Activated CD4-positive, alpha-beta memory T cell treated with anti-CD3 and anti-CD28 coated beads, Interleukin-2, amount 10 ng/mL, durations not matched to agents 7 days and 5 days (primary cell): ENCODE measurements at regions not wholly inside any gene's neighbourhood (a gene's known extent, or its start where the extent isn't known, plus 50 kb on each side); places are given as distances from the start of the nearest gene placed in this dataset.

Experiments used
- CTCF ChIA-PET: fragments of 350-600 bp; sonication (Branson Sonifier 250); formaldehyde crosslinking; loops from one replicate; lab custom pipeline; 2021; ENCODE audit warnings: antibody characterized with exemption, inconsistent platforms; lab: Charles Lee
- POLR2A ChIA-PET: fragments of 350-600 bp; sonication (Branson Sonifier 250); formaldehyde crosslinking; loops from one replicate; lab custom pipeline; 2021; ENCODE audit warnings: antibody characterized with exemption; lab: Charles Lee
- DNase-seq: peaks from one replicate; pipeline ENCODE4 v3.0.0-alpha.2; 2020
- H3K27ac Mint-ChIP-seq: one replicate; pipeline ENCODE4 v1.8.0; 2021; ENCODE audit warnings: mild to moderate bottlenecking, mixed read lengths
- H3K27me3 Mint-ChIP-seq: one replicate; pipeline ENCODE4 v1.8.0; 2021; ENCODE audit warnings: mixed read lengths
- H3K36me3 Mint-ChIP-seq: one replicate; pipeline ENCODE4 v1.8.0; 2021; ENCODE audit warnings: low read depth, mixed read lengths
- H3K4me1 Mint-ChIP-seq: one replicate; pipeline ENCODE4 v1.8.0; 2021; ENCODE audit warnings: mixed read lengths
- H3K4me3 Mint-ChIP-seq: one replicate; pipeline ENCODE4 v1.8.0; 2021; ENCODE audit warnings: mild to moderate bottlenecking, mixed read lengths
- H3K9me3 Mint-ChIP-seq: one replicate; pipeline ENCODE4 v1.8.0; 2021; ENCODE audit warnings: mixed read lengths

DNA sequence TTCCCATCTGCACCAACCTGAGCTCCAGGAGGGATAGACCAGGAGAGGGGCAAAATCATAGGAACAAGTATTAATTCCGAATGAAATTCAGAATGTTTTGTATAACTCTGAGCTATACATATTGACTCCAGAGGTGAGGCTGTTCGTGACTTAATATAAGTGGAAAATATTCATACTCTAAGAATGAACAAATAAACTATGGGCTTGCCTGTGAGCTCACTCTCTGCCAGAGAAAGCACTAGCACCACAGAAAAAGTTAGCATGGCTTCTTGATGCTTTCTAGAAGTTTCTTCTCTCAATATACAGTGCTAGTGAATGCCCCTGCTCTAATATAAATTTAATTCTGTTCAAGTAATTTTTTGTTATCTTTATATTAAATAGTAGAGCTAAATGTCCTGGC lies 1536.4 kb upstream of the FLRT2 start:
- CTCF ChIA-PET, result no interaction called here
- no peaks in the 10 kb centered on the region for H3K36me3 Mint-ChIP-seq
- POLR2A ChIA-PET, result no interaction called here
- H3K4me1 Mint-ChIP-seq, result no peaks in the 10 kb centered on the region
- no peak overlapping the region for H3K4me3 Mint-ChIP-seq
- no peaks in the 10 kb centered on the region for H3K27me3 Mint-ChIP-seq
- peaks cover 10% of the 10 kb centered on the region for H3K9me3 Mint-ChIP-seq
- H3K27ac Mint-ChIP-seq, result no peak overlapping the region
- DNase-seq, result no peak

GRCh38 chr14:83994020-83994419 lies 1535.9 kb upstream of the FLRT2 start:
- no peaks in the 10 kb centered on the region for H3K36me3 Mint-ChIP-seq
- no peaks in the 10 kb centered on the region for H3K4me1 Mint-ChIP-seq
- H3K27me3 Mint-ChIP-seq, result no peaks in the 10 kb centered on the region
- peaks cover 10% of the 10 kb centered on the region for H3K9me3 Mint-ChIP-seq
- no peak for DNase-seq
- POLR2A ChIA-PET, result no interaction called here
- H3K27ac Mint-ChIP-seq, result no peak overlapping the region
- H3K4me3 Mint-ChIP-seq, result no peak overlapping the region
- CTCF ChIA-PET, result no interaction called here

- Mint-ChIP-seq H3K27me3 (no peaks in the 10 kb centered on the region), H3K36me3 (no peaks in the 10 kb centered on the region), H3K4me1 (no peaks in the 10 kb centered on the region), H3K27ac (no peak overlapping the region), H3K4me3 (no peak overlapping the region), H3K9me3 (peaks cover 17% of the 10 kb centered on the region)
- POLR2A ChIA-PET, result no interaction called here
- no peak for DNase-seq
- CTCF ChIA-PET, result no interaction called here
Observed at GRCh38 chr14:84001023-84001422, 1528.9 kb upstream of the FLRT2 start.

DNA sequence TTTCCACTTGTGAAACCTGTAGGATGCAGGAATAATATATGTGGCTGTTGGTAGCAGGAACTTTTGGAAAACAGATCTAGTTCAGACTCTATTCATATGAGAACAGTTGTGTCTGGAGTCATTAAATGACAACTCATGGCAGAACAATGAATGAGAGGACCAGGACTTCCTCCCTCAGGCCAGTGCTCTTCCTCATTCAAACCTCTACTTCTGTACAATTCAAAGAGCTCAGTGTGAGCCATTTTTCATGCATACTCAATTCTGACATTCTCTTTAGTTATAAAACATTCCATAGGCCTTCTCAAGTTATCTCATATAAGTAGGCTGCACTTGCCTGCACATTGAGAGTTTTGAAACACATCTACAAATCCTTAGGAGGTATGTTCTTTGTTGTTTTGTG lies 1526.6 kb upstream of the FLRT2 start:
- Mint-ChIP-seq H3K36me3 (no peaks in the 10 kb centered on the region), H3K4me3 (no peak overlapping the region), H3K27me3 (no peaks in the 10 kb centered on the region), H3K27ac (no peak overlapping the region), H3K9me3 (peaks cover 19% of the 10 kb centered on the region), H3K4me1 (no peaks in the 10 kb centered on the region)
- POLR2A ChIA-PET, result no interaction called here
- CTCF ChIA-PET, result no interaction called here
- DNase-seq, result no peak

DNA sequence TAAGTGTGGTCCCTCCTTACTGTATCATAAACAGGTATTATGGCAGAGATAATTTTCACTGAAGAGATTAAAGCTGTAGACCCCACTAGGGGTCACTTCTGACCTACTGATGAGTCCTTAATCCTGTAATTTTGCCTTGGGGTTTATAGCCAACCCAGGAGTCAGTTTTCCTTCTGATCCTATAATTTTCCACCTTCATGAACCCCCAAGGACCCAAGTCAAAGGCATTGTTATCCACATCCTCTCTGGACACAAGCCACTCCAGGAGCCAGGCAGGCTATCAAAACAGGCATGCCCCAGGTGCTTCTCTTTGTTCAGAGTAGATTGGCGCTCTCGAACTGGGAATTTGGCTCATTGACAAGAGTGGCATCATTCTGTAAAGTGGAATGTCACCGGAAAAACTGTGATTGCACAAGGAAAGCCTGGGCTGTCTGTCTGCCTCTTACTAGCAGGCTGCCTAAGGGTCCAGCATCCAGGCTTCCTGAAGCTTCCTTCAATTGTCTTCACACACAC lies 1523.2 kb upstream of the FLRT2 start:
- Mint-ChIP-seq H3K4me1 (no peaks in the 10 kb centered on the region), H3K4me3 (no peak overlapping the region), H3K9me3 (peaks cover 7% of the 10 kb centered on the region), H3K36me3 (no peaks in the 10 kb centered on the region), H3K27me3 (no peaks in the 10 kb centered on the region), H3K27ac (no peak overlapping the region)
- DNase-seq, result no peak
- ChIA-PET CTCF (no interaction called here), POLR2A (no interaction called here)

DNA sequence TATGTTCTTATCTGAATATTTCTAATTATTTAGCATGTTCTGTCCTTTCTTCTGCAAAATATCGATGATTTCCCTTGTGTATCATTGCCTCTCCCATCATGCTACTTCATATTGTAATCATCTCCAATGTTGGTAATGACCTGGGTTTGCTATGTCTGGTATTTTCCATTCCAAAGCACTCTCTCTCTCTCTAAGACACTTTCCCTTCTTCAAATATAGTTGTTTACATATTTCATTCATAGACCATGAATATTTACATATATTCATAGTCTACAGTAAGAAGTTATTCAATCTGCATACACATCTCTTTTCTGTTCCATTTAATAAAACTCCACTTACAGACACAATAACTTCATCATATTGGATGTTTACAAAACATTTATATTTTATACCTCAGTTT lies 1516.5 kb upstream of the FLRT2 start:
- no peak for DNase-seq
- no peaks in the 10 kb centered on the region for H3K4me1 Mint-ChIP-seq
- no peaks in the 10 kb centered on the region for H3K36me3 Mint-ChIP-seq
- H3K27ac Mint-ChIP-seq, result no peak overlapping the region
- H3K4me3 Mint-ChIP-seq, result no peak overlapping the region
- no peaks in the 10 kb centered on the region for H3K27me3 Mint-ChIP-seq
- POLR2A ChIA-PET, result no interaction called here
- peaks cover 9% of the 10 kb centered on the region for H3K9me3 Mint-ChIP-seq
- CTCF ChIA-PET, result no interaction called here

DNA sequence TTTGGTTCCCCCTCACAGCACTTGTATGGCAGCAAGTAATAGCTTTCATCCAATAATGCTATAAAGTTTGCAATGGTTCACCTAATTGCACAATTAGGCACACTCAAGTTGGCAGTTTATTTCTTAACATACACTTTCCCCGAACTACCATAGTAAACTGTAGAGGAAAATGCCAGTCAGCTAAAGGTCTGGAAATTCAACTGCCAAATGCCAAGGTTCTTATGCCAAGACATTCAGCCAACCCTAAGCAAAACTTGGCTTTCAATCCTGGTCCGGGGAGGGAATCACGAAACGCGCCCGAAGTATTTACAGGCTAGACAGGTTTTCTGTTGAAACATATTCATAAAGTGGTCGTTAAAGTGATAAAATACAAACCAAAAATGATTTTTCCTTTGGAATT lies 1512.4 kb upstream of the FLRT2 start:
- Mint-ChIP-seq H3K9me3 (peaks cover 17% of the 10 kb centered on the region), H3K36me3 (no peaks in the 10 kb centered on the region), H3K27me3 (no peaks in the 10 kb centered on the region), H3K27ac (no peak overlapping the region), H3K4me3 (no peak overlapping the region), H3K4me1 (no peaks in the 10 kb centered on the region)
- ChIA-PET POLR2A (no interaction called here), CTCF (no interaction called here)
- no peak for DNase-seq

- Mint-ChIP-seq H3K27me3 (no peaks in the 10 kb centered on the region), H3K4me1 (no peaks in the 10 kb centered on the region), H3K9me3 (peaks cover 25% of the 10 kb centered on the region), H3K27ac (no peak overlapping the region), H3K4me3 (no peak overlapping the region), H3K36me3 (no peaks in the 10 kb centered on the region)
- ChIA-PET POLR2A (no interaction called here), CTCF (no interaction called here)
- no peak for DNase-seq
Observed at GRCh38 chr14:84021433-84021832, 1508.5 kb upstream of the FLRT2 start.

GRCh38 chr14:84024231-84024820 lies 1505.6 kb upstream of the FLRT2 start:
- no peaks in the 10 kb centered on the region for H3K27me3 Mint-ChIP-seq
- ChIA-PET POLR2A (no interaction called here), CTCF (no interaction called here)
- peaks cover 25% of the 10 kb centered on the region for H3K9me3 Mint-ChIP-seq
- no peak overlapping the region for H3K27ac Mint-ChIP-seq
- no peaks in the 10 kb centered on the region for H3K4me1 Mint-ChIP-seq
- no peak overlapping the region for H3K4me3 Mint-ChIP-seq
- no peaks in the 10 kb centered on the region for H3K36me3 Mint-ChIP-seq
- no peak for DNase-seq

DNA sequence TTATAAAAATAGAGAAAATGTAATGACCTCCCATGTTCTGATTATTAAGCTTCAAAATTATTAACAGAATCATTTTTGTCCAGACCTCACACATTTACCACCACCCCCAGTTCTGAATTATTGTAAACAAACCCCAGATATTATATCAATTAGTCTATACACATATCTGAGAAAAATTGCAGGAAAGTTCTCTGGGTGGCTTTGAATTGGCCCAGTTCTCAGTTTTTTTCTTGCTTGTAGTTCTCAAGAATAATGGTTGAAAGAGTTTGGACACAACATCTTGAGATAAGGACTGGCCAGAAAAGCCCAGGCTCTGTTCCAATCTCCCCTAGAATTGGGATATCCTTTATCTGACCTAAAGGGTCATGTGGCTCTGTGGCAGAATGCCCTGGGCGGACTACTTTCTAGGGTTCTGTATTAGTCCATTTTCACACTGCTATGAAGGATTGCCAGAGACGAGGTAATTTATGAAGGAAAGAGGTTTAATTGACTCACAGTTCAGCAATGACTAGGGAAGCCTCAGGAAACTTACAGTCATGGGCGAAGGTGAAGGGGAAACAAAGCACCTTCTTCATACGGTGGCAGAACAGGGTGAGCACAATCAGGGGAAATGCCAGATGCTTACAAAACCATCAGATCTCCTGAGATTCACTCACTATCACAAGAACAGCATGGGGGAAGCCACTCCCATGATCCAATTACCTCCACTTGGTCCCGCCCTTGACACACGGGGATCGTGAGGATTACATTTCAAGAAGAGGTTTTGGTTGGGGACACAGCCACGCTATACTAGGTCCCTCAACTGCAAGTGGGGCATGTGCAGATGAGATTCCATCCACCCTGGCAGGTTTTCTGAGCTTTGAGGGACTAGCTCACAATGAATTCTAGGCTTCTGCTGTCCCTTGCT lies 1504.6 kb upstream of the FLRT2 start:
- Mint-ChIP-seq H3K27ac (no peak overlapping the region), H3K9me3 (peaks cover 26% of the 10 kb centered on the region), H3K4me3 (no peak overlapping the region), H3K36me3 (no peaks in the 10 kb centered on the region), H3K4me1 (no peaks in the 10 kb centered on the region), H3K27me3 (no peaks in the 10 kb centered on the region)
- CTCF ChIA-PET, result no interaction called here
- POLR2A ChIA-PET, result no interaction called here
- DNase-seq, result no peak

GRCh38 chr14:84027351-84027750 lies 1502.6 kb upstream of the FLRT2 start:
- H3K27me3 Mint-ChIP-seq, result no peaks in the 10 kb centered on the region
- H3K9me3 Mint-ChIP-seq, result peaks cover 21% of the 10 kb centered on the region

DNA sequence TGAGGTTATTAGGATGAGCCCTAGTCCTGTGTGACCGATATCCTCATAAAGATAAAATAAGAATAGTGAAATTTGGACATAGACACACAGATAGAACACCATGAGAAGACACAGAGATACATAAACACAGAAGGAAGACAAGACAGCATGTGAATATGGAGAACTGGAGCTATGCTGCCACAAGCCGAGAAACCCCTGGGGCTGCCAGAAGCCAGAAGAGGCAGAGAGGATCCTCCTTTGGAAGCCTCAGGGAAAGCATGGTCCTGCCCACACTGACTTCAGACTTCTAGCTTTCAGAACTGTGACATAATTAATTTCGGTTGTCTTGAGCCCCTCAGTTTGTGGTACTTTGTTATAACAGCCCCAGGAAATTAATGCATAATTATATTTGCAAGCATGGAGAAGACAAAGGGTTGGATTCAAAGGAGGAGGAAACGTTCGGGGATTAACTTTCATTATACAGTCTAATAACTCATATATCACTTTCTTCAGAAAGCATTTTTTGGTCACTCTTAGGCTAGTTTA lies 1501.8 kb upstream of the FLRT2 start:
- Mint-ChIP-seq H3K4me1 (no peaks in the 10 kb centered on the region), H3K36me3 (no peaks in the 10 kb centered on the region), H3K27ac (no peak overlapping the region), H3K4me3 (no peak overlapping the region), H3K9me3 (peaks cover 17% of the 10 kb centered on the region), H3K27me3 (no peaks in the 10 kb centered on the region)
- no peak for DNase-seq
- POLR2A ChIA-PET, result no interaction called here
- CTCF ChIA-PET, result no interaction called here

More at GRCh38 chr14:84027351-84027750, 1502.6 kb upstream of the FLRT2 start:
- ChIA-PET POLR2A (no interaction called here), CTCF (no interaction called here)
- DNase-seq, result no peak
- no peak overlapping the region for H3K27ac Mint-ChIP-seq
- no peak overlapping the region for H3K4me3 Mint-ChIP-seq
- H3K36me3 Mint-ChIP-seq, result no peaks in the 10 kb centered on the region
- H3K4me1 Mint-ChIP-seq, result no peaks in the 10 kb centered on the region

DNA sequence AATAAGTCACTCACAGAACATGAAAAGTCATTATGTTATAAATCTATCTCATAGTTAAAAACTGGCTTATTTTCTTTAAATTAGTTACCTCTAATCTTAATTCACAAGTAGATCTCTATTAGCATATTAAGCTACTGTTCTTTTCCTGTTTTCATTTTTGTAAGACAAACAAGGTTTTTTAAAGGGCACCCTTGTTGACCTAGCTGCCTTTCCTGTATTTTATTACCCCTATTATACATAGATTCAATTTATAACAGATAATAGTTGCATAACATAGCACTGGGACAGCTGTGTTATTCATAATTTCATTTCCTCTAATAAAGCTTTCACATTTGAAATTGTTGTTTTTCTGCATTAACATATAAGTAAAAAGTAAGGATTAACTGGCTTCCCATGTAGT lies 1500.7 kb upstream of the FLRT2 start:
- Mint-ChIP-seq H3K4me1 (no peaks in the 10 kb centered on the region), H3K27ac (no peak overlapping the region), H3K9me3 (peaks cover 8% of the 10 kb centered on the region), H3K36me3 (no peaks in the 10 kb centered on the region), H3K27me3 (no peaks in the 10 kb centered on the region), H3K4me3 (no peak overlapping the region)
- ChIA-PET POLR2A (no interaction called here), CTCF (no interaction called here)
- DNase-seq, result no peak
